DND-41 (cell line): ENCODE measurements at regions not wholly inside any gene's neighbourhood (a gene's known extent, or its start where the extent isn't known, plus 50 kb on each side); places are given as distances from the start of the nearest gene placed in this dataset.

ENCODE experiments used
- CTCF ChIP-seq: IDR thresholded peaks from 2 replicates; pipeline ENCODE4 v1.5.1; 2012; ENCODE audit warnings: borderline replicate concordance, low read length, moderate library complexity, mild to moderate bottlenecking; ENCODE audit not compliant: poor library complexity, severe bottlenecking; ENCODE audit errors: extremely low read depth
- EZH2 ChIP-seq: IDR thresholded peaks from 3 replicates; pipeline ENCODE4 v1.6.1; 2012; ENCODE audit warnings: borderline replicate concordance, low read depth, mild to moderate bottlenecking, moderate library complexity, low read length, inconsistent platforms; ENCODE audit not compliant: severe bottlenecking

DNA sequence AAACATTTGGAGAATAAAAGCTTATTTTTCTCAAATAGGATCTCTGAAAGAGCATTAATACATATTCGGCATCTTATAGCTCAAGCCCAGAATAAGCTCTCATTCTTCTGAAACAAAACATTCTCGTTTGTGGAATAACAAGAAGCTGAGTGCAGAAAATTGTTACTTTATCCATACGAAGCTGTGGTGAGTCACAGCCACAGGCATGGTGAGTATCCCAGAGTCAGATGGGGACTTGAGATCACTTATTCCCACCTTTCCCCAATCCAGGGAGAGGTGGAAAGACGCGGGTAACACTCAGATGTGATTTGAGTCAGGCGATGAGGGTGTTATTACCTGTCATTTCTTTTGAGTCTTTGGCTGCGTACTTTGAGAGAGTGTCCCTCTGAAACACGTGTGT is 214.6 kb upstream of the TMEM132C start:
- no peak for TF ChIP-seq CTCF
- TF ChIP-seq EZH2, result no peak
